ENCODE measurements at regions not wholly inside any gene's neighbourhood (a gene's known extent, or its start where the extent isn't known, plus 50 kb on each side); places are given as distances from the start of the nearest gene placed in this dataset.

DNA sequence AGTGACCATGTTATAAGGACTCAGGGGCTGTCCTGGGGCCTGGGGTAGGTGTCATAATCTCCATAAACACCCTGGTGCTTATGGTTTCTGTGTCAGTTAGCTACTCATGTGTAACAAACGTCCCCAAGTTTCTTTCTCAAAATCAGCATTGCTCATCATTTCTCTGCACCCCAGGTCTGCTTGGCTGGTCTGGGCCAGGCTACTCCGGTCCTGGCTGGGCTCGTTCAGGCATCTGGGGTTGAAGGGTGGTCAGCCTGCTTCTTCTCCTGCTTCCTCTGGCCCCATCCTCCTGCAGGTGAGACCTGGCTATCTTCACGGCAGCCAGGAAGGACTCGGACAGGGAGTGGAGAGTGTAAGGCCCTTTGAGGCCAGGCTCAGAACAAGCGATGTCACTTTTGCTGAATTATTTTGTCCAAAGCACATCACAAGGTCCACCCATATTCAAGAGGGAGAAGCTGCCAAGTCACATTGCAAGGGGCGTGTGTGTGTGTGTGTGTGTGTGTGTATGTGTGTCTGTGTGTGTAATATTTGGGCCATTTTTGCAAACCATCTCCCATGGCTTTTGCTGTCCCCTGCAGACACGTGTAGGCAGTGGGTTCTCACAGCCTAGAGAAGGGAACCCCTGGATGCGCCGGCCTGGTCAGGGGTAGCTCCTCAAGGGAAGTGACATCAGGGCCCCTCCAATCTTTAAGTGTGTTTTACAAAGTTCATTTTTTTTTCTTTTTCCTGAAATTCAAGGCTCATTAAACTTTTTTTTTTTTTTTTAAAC lies 535.8 kb downstream of the TBC1D22A start:
- DNase-seq: no peak

DNA sequence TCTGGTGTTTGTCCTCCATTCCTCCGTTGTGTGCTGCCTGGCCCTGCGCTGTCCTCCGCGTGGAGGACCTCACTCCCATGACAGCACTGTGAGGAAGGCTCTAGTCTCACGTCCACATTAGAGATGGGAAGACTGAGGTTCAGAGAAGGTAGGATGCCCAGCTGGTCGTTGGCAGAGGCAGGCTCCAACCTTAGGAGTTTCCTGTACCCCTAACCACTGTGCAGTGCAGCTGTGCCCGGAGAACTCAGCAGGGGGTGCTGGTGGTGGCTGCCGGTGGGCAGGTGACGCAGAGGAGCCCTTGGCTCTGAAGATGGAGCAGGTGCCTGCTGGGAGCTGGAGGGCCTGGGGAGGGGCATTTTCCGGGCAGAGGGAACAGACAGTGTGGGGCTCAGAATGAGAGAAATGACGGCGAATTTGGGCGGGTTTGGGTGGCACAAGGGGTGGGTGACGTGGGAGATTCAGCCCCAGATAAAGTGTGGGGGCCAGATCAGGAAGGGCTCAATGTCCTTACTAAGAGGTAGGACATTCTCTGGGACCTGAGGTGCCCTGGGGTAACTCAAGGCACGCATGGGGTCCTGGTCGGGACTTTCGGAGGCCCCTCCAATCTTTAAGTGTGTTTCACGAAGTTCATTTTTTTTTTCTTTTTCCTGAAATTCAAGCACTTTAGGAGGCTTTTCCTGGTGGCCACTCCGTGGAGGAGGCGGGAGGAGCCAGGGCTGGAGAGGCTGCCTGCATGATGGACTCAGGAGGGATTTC lies 535.0 kb downstream of the TBC1D22A start:
- DNase-seq: no peak

- DNase-seq: no peak
These were observed 534.2 kb downstream of the TBC1D22A start for GRCh38 chr22:47296405-47297260.

DNA sequence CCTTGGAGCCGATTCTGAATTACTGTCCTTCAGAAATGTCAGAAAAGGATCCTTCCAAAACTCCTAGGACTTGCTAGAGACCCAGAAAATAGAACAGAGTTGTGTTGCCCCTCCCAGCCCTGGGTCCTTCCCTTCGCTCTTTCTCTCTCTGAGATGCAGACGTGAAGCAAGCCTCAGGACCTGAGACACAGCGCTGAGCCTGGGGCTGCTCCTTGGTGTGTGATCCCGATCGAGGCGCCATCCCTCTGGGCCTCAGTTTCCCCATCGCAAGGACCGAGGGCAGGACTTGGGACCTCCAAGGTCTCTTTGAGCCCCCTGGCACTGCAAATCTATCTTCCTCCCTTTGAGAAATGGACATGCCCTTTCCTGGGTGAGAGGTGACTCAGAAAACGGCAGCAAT lies 533.5 kb downstream of the TBC1D22A start:
- no peak for DNase-seq

- no peak for DNase-seq
These were observed 532.9 kb downstream of the TBC1D22A start for GRCh38 chr22:47295226-47295901.

- no peak for DNase-seq
These were observed 532.1 kb downstream of the TBC1D22A start for GRCh38 chr22:47294576-47294975.

DNA sequence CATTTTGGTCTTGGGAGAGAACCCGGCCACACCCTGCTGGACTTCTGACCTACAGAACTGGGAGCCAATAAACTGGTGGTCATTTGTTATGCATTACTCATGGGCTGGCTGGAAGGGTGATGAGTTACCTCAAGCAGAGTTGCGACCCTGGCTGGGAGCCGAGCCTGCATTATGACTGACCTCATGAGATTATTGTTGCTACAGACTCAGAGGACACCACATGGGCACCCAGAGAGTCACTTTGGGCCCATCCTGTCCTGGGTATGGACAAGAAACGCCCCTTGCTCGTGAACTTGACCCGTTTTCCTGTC lies 531.7 kb downstream of the TBC1D22A start:
- no peak for DNase-seq

GRCh38 chr22:47293368-47294221 lies 531.1 kb downstream of the TBC1D22A start:
- no peak for DNase-seq

DNA sequence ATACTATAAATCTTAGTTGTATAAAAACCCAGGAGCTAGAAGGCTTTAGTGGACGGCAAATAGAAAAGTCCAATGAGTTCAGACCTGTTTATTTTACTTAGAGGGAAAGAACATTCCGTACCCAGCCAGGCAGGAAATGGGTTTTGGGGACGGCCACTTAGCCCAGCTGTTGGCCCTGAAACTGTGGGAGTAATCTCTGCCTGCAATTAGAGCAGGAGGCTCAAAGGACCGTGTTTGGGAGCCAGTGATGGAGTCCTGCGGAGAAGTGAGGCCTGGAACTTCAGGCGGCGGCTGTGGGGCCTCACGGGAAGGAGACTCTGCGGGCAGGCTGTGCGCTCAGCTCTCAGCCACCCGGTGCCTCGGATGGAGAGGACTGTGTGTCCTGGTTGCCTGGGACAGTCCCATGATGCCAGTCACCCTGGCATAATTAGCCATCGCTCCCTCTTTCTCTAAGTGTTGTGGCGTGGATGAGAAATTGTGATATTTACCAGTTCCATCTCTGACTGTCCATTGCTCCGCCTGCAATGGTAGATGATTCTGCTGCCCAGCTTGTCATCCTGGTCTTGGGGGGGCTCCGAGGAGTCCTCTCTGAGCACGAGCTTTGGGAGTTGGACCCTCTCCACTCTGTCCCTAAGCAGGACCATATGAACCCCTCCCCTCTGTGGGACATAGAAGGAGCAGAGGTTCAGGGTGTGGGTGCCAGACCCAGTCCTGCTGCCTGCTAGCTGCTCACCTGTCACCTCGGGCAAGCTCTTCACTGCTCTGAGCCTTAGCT lies 530.3 kb downstream of the TBC1D22A start:
- no peak for DNase-seq

DNA sequence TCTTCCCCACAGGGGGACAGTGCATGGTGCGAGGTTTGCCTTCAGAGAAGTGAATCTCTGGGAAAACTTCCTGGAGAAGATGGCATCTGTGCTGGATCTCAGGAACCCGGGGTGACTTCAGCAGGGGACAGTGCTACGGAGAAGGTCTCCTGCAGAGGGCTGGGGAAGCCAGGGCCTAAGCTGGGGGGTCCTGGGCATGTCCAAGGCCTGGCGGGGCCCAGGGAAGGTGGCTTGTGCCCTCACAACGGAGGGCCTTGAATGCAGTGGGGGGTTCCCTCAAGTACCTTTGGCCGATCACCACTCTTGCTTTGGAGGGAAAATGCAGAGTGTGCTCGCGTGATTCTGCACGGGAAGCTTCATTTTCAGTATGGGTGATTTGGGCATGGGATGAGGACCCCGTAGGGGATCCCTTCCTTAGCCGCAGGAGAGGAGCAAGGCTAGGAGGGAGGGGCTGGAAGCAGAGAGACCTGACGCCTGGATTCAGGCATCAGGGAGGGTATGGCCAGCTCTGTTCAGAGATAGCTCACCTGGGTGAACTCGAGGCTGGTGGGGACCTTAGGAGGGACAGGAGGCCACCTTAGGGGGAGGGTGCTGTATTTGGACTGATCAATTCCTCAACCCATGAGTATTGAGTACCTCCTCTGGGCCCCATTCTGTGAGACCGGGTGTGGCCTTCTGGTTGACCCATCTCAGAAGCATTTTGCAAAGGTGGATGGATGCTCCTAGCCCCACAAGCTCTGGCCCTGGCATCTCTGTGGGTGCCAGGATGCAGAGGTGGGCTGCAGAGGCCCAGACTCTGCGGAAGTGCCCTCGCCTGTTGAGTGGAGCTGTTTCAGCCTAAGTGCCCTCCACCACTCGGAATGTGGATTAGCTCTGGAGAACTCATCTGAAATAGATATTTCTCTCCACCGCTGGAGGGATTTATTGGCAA lies 529.4 kb downstream of the TBC1D22A start:
- no peak for DNase-seq

DNA sequence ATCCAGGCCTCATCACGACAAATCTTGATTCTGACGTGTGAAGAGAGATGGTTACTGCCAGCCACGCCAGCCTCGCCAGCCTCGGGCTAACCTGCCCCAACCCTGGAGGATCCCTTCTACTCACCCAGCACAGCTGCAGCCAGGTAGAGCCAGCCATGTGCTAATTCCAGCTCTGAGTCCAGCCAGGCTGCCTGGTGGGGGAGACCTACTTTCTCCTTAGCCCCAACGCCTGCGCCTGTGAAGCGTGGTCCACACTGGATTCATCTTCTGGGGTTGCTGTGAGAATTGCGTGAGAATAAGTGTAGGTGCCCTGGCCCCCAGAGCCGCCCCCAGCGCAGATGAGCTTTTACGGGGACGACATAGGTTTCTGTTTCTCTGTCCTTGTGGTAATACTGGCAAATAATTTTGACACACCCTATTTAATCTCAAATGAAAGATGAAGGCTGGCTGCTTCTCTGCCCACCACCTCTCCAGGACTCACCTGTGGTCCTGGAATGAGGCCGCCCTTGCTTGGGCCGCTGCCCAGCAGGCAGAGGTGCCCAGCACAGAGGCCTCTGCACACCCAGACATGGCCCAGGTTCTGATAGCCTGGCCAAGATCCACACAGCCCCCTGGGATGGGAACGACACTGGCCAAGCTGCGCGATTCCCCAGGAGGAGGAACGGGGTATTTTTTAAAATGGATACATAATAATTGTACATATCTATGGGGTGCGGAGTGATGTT lies 528.4 kb downstream of the TBC1D22A start:
- DNase-seq: no peak

DNA sequence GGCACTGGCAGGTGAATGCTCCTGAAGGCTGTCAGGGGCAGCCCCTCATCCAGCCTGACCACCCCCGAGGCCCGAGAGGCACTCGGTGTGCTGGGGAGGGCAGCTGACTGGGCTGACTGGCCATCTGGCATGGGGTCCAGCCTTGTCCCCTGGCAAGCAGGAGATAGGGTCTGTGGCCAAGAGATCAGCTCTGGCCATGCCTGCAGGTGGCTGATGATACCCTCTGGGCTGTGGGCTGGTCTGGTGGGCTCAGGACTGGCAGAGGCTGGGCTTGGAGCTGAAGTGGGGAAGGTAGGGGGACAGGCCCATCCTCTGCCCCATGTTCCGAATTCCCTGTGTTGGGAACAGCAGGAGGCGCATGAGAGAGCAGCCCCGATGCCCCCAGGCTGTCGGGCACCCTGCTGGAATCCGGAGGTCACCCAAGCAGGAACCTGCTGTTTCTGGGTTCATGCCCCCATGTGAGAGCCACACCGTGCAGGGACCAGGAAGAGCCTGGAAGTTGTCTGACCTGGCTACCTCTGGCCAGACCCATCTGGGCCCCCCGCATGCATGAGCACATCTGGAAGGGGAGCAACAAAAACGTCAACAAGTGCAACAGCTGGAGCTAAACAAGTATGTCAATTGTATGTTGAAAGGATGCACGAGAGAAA lies 527.0 kb downstream of the TBC1D22A start:
- no peak for DNase-seq

GRCh38 chr22:47288680-47289079 lies 526.2 kb downstream of the TBC1D22A start:
- no peak for DNase-seq

DNA sequence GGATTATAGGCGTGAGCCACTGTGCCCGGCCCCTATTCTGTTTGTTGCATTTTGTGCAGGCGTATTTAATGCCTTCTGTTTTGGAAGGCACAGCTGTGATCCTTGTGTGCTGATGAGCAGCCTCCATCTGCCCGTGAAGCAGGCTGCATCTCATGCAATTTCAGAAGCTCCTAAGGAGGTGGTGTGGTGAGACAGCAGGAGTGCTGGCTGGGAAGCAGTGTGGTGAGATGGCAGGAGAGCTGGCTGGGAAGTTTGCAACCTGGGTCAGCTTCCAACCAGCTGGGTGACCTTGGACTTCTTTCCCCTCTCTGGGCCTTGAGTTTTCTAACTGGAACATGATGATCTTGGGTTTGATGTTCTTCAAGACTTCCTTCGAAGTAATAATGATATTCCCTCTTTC lies 525.1 kb downstream of the TBC1D22A start:
- DNase-seq: no peak

DNA sequence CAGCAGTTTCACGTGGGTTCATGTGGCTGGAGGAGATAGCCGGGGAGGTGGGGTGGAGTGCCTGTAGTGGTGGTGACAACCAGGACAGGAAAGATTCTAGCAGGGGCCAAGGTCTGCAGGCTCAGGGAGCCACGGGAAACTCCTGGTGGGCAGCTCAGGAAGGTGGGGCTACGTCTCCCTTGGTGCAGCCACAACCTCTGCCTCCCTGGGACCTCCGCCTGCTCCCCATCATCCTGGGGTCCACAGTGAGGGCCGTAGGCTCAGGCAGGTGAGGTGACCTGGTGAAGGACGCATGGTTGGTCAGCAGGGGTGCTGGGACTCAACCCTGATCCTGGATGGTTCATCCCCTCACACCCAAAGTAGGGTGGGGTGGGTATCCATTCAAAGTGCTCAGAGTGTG lies 524.1 kb downstream of the TBC1D22A start:
- no peak for DNase-seq

DNA sequence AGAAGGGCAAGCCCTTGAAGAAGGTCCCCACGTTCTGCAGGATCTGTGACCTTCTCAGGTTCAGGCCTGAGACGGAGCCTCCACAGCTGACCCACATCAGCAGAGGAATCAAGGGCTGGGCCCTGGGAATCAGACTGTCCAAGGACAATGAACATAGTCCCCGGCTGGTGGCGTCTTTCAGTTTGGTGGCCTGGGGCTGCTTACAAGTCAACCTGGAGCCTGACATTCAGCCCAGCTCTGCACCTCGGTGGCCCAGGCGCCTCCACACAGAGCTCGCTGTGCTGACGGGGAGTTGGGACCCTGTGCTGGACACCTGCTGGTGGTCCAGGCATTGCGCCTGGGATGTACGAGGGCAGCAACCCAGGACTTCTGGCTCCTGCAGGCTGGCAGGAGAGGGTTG lies 523.5 kb downstream of the TBC1D22A start:
- no peak for DNase-seq

- DNase-seq: no peak
These were observed 522.4 kb downstream of the TBC1D22A start for GRCh38 chr22:47284822-47285221.

- no peak for DNase-seq
These were observed 521.9 kb downstream of the TBC1D22A start for GRCh38 chr22:47284360-47284759.
